ENCODE measurements at regions not wholly inside any gene's neighbourhood (a gene's known extent, or its start where the extent isn't known, plus 50 kb on each side); places are given as distances from the start of the nearest gene placed in this dataset.

GRCh38 chr6:47360388-47360787, 50.7 kb upstream of the TNFRSF21 start:
- DNase-seq (ENCODE audit: insufficient read length, low spot score): no peak

GRCh38 chr6:47362857-47363461, 53.3 kb upstream of the TNFRSF21 start:
- FAIRE-seq (no peak), DNase-seq (ENCODE audit: insufficient read length, low spot score) (no peak)
- TF ChIP-seq PAX5 (IDR thresholded peaks at IDR 0.05; ENCODE audit: insufficient read depth, low read length, severe bottlenecking) (no peak), SPI1 (IDR thresholded peaks at IDR 0.05; ENCODE audit: low read depth, low read length) (no peak), POLR2AphosphoS5 (IDR thresholded peaks at IDR 0.05; ENCODE audit: low read depth, low read length) (no peak), POU2F2 (IDR thresholded peaks at IDR 0.05; ENCODE audit: low read depth, low read length) (no peak), TAF1 (IDR thresholded peaks at IDR 0.05; ENCODE audit: low read depth, low read length) (no peak), POLR2A (IDR thresholded peaks at IDR 0.05; ENCODE audit: low read depth, low read length) (no peak)

More at GRCh38 chr6:47360388-47360787, 50.7 kb upstream of the TNFRSF21 start:
- TF ChIP-seq POLR2A (IDR thresholded peaks at IDR 0.05; ENCODE audit: low read depth, low read length): no peak
- peak; percentile 75 for TF ChIP-seq SPI1 (IDR thresholded peaks at IDR 0.05; ENCODE audit: low read depth, low read length)
- no peak for FAIRE-seq

- FAIRE-seq: no peak
- TF ChIP-seq TAF1 (IDR thresholded peaks at IDR 0.05; ENCODE audit: low read depth, low read length): no peak
- no peak for TF ChIP-seq SPI1 (IDR thresholded peaks at IDR 0.05; ENCODE audit: low read depth, low read length)
- TF ChIP-seq POLR2A (IDR thresholded peaks at IDR 0.05; ENCODE audit: low read depth, low read length): no peak
- no peak for TF ChIP-seq POU2F2 (IDR thresholded peaks at IDR 0.05; ENCODE audit: low read depth, low read length)
- TF ChIP-seq POLR2AphosphoS5 (IDR thresholded peaks at IDR 0.05; ENCODE audit: low read depth, low read length): no peak
- TF ChIP-seq PAX5 (IDR thresholded peaks at IDR 0.05; ENCODE audit: insufficient read depth, low read length, severe bottlenecking): no peak
- no peak for DNase-seq (ENCODE audit: insufficient read length, low spot score)
Measured at GRCh38 chr6:47363736-47364135, 54.0 kb upstream of the TNFRSF21 start.

- no peak for TF ChIP-seq SPI1 (IDR thresholded peaks at IDR 0.05; ENCODE audit: low read depth, low read length)
- no peak for TF ChIP-seq TAF1 (IDR thresholded peaks at IDR 0.05; ENCODE audit: low read depth, low read length)
- TF ChIP-seq PAX5 (IDR thresholded peaks at IDR 0.05; ENCODE audit: insufficient read depth, low read length, severe bottlenecking): no peak
- no peak for TF ChIP-seq POLR2A (IDR thresholded peaks at IDR 0.05; ENCODE audit: low read depth, low read length)
- TF ChIP-seq POU2F2 (IDR thresholded peaks at IDR 0.05; ENCODE audit: low read depth, low read length): no peak
- no peak for TF ChIP-seq POLR2AphosphoS5 (IDR thresholded peaks at IDR 0.05; ENCODE audit: low read depth, low read length)
- FAIRE-seq (peak; percentile 66), DNase-seq (ENCODE audit: insufficient read length, low spot score) (no peak)
Measured at GRCh38 chr6:47366335-47366890, 56.7 kb upstream of the TNFRSF21 start.

GRCh38 chr6:47371139-47371869, 61.6 kb upstream of the TNFRSF21 start:
- TF ChIP-seq SPI1 (IDR thresholded peaks at IDR 0.05; ENCODE audit: low read depth, low read length): no peak
- no peak for TF ChIP-seq POLR2AphosphoS5 (IDR thresholded peaks at IDR 0.05; ENCODE audit: low read depth, low read length)
- TF ChIP-seq POLR2A (IDR thresholded peaks at IDR 0.05; ENCODE audit: low read depth, low read length): no peak
- TF ChIP-seq PAX5 (IDR thresholded peaks at IDR 0.05; ENCODE audit: insufficient read depth, low read length, severe bottlenecking): no peak
- TF ChIP-seq POU2F2 (IDR thresholded peaks at IDR 0.05; ENCODE audit: low read depth, low read length): no peak
- no peak for TF ChIP-seq TAF1 (IDR thresholded peaks at IDR 0.05; ENCODE audit: low read depth, low read length)
- DNase-seq (ENCODE audit: insufficient read length, low spot score): no peak
- no peak for FAIRE-seq

- TF ChIP-seq POLR2AphosphoS5 (IDR thresholded peaks at IDR 0.05; ENCODE audit: low read depth, low read length) (no peak), SPI1 (IDR thresholded peaks at IDR 0.05; ENCODE audit: low read depth, low read length) (no peak), TAF1 (IDR thresholded peaks at IDR 0.05; ENCODE audit: low read depth, low read length) (no peak), POLR2A (IDR thresholded peaks at IDR 0.05; ENCODE audit: low read depth, low read length) (no peak), POU2F2 (IDR thresholded peaks at IDR 0.05; ENCODE audit: low read depth, low read length) (no peak), PAX5 (IDR thresholded peaks at IDR 0.05; ENCODE audit: insufficient read depth, low read length, severe bottlenecking) (no peak)
- no peak for FAIRE-seq
- DNase-seq (ENCODE audit: insufficient read length, low spot score): no peak
Measured at GRCh38 chr6:47371870-47372255, 62.2 kb upstream of the TNFRSF21 start.

- DNase-seq (ENCODE audit: insufficient read length, low spot score) (no peak), FAIRE-seq (no peak)
- no peak for TF ChIP-seq TAF1 (IDR thresholded peaks at IDR 0.05; ENCODE audit: low read depth, low read length)
- TF ChIP-seq POLR2A (IDR thresholded peaks at IDR 0.05; ENCODE audit: low read depth, low read length): no peak
- TF ChIP-seq PAX5 (IDR thresholded peaks at IDR 0.05; ENCODE audit: insufficient read depth, low read length, severe bottlenecking): no peak
Measured at GRCh38 chr6:47372318-47372717, 62.6 kb upstream of the TNFRSF21 start.

- TF ChIP-seq POLR2AphosphoS5 (IDR thresholded peaks at IDR 0.05; ENCODE audit: low read depth, low read length): no peak
- TF ChIP-seq POU2F2 (IDR thresholded peaks at IDR 0.05; ENCODE audit: low read depth, low read length): no peak
- TF ChIP-seq POLR2A (IDR thresholded peaks at IDR 0.05; ENCODE audit: low read depth, low read length): no peak
- no peak for TF ChIP-seq PAX5 (IDR thresholded peaks at IDR 0.05; ENCODE audit: insufficient read depth, low read length, severe bottlenecking)
- no peak for TF ChIP-seq TAF1 (IDR thresholded peaks at IDR 0.05; ENCODE audit: low read depth, low read length)
- TF ChIP-seq SPI1 (IDR thresholded peaks at IDR 0.05; ENCODE audit: low read depth, low read length): no peak
- DNase-seq (ENCODE audit: insufficient read length, low spot score) (no peak), FAIRE-seq (peak; percentile 31)
Measured at GRCh38 chr6:47375426-47375825, 65.7 kb upstream of the TNFRSF21 start.

GRCh38 chr6:47376930-47377329, 67.2 kb upstream of the TNFRSF21 start:
- no peak for FAIRE-seq
- TF ChIP-seq POLR2AphosphoS5 (IDR thresholded peaks at IDR 0.05; ENCODE audit: low read depth, low read length) (no peak), POU2F2 (IDR thresholded peaks at IDR 0.05; ENCODE audit: low read depth, low read length) (no peak), PAX5 (IDR thresholded peaks at IDR 0.05; ENCODE audit: insufficient read depth, low read length, severe bottlenecking) (no peak), POLR2A (IDR thresholded peaks at IDR 0.05; ENCODE audit: low read depth, low read length) (no peak), SPI1 (IDR thresholded peaks at IDR 0.05; ENCODE audit: low read depth, low read length) (no peak), TAF1 (IDR thresholded peaks at IDR 0.05; ENCODE audit: low read depth, low read length) (no peak)

More at GRCh38 chr6:47376930-47377329, 67.2 kb upstream of the TNFRSF21 start:
- DNase-seq (ENCODE audit: insufficient read length, low spot score): no peak

All from GM12891 (cell line).